ENCODE measurements at regions not wholly inside any gene's neighbourhood (a gene's known extent, or its start where the extent isn't known, plus 50 kb on each side); places are given as distances from the start of the nearest gene placed in this dataset.

DNA sequence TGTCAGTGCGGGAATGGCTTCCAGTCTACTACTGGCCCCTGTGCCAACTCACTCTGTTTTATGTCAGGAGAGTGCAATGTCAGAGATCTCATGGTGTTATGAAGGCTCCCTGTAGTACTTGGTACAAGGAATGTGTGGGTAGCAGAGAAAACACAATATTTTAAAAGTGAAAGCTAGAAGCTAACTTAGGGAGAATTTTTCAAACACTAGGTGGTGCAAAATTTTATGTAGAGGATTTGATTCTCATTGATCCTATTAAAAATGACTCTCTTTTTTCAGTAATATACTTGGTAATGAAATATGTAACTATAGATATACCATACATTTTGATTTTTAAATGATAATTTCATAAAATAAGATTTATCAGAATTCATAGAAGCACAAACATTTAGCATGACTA lies 134.7 kb downstream of the JRKL start:
- Mint-ChIP-seq H3K9me3 (ENCODE audit: unreplicated experiment) (no peaks in the 10 kb centered on the region), H3K36me3 (ENCODE audit: low read depth, unreplicated experiment) (no peaks in the 10 kb centered on the region), H3K4me1 (ENCODE audit: unreplicated experiment) (peaks cover 8% of the 10 kb centered on the region), H3K4me3 (ENCODE audit: unreplicated experiment) (no peak overlapping the region), H3K27me3 (ENCODE audit: unreplicated experiment) (peaks cover 2% of the 10 kb centered on the region), H3K27ac (ENCODE audit: unreplicated experiment) (no peak overlapping the region)
- no peak for DNase-seq (ENCODE audit: low spot score)
- TF ChIP-seq, protein P1, sequence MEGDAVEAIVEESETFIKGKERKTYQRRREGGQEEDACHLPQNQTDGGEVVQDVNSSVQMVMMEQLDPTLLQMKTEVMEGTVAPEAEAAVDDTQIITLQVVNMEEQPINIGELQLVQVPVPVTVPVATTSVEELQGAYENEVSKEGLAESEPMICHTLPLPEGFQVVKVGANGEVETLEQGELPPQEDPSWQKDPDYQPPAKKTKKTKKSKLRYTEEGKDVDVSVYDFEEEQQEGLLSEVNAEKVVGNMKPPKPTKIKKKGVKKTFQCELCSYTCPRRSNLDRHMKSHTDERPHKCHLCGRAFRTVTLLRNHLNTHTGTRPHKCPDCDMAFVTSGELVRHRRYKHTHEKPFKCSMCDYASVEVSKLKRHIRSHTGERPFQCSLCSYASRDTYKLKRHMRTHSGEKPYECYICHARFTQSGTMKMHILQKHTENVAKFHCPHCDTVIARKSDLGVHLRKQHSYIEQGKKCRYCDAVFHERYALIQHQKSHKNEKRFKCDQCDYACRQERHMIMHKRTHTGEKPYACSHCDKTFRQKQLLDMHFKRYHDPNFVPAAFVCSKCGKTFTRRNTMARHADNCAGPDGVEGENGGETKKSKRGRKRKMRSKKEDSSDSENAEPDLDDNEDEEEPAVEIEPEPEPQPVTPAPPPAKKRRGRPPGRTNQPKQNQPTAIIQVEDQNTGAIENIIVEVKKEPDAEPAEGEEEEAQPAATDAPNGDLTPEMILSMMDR (IDR thresholded peaks at IDR 0.05; ENCODE audit: unreplicated experiment), result no peak

DNA sequence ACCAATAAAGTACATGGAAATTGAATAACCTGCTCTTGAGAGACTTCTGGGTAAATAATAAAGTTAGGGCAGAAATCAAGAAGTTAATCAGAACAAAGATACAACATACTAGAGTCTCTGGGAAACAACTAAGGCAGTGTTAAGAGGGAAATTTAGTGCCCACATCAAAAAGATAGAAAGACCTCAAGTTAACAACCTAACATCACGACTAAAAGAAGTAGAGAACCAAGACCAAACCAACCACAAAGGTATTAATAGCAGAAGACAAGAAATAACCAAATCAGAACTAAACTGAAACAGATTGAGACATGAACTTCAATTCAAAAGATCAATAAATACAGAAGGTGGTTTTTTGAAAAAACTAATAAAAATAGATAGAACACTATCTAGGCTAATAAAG lies 140.7 kb downstream of the JRKL start:
- Mint-ChIP-seq H3K36me3 (ENCODE audit: low read depth, unreplicated experiment) (no peaks in the 10 kb centered on the region), H3K4me3 (ENCODE audit: unreplicated experiment) (no peak overlapping the region), H3K27me3 (ENCODE audit: unreplicated experiment) (peaks cover 3% of the 10 kb centered on the region), H3K4me1 (ENCODE audit: unreplicated experiment) (peaks cover 8% of the 10 kb centered on the region), H3K9me3 (ENCODE audit: unreplicated experiment) (no peaks in the 10 kb centered on the region), H3K27ac (ENCODE audit: unreplicated experiment) (no peak overlapping the region)
- TF ChIP-seq, protein P1 (IDR thresholded peaks at IDR 0.05; ENCODE audit: unreplicated experiment), result no peak
- DNase-seq (ENCODE audit: low spot score), result no peak

DNA sequence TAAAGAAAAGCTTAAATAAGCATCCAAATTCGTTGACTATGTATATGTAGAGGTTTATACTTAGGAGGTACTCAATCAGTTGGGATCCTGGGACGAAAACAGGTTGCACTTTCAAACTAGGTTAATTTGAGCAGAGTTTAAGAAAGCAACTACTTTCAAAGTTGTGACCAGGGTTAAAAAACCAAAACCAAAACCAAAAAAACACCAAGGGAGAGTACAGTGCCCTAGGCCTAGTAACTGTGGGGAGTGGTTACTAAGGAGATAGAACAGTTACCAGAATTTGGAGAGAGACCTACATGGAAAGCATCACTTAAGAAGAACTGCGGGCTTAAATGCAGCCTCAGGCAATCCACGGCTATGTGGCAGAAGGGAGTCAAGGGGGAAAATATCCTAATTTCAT lies 148.3 kb downstream of the JRKL start:
- TF ChIP-seq, protein P1 (IDR thresholded peaks at IDR 0.05; ENCODE audit: unreplicated experiment), result no peak
- Mint-ChIP-seq H3K9me3 (ENCODE audit: unreplicated experiment) (no peaks in the 10 kb centered on the region), H3K4me3 (ENCODE audit: unreplicated experiment) (no peak overlapping the region)

DNA sequence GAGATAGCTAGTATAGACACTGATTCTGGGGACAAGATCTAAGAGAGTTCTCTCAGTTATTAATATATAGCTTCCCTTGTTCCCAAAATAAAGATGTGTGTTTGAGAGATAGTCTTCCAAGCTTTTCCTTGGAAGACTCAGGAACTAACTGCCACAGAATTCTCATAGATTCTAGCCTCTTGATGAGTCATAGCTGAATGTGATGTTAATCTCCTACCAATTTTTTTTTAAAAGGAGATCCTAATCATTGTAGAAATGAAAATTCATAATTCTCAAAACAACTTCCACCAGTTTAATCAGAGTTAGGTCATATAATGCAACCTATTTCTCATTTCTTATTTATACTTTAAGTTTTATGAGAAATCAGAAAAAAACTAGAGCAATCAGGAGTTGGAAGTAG lies 148.8 kb downstream of the JRKL start:
- Mint-ChIP-seq H3K4me3 (ENCODE audit: unreplicated experiment) (no peak overlapping the region), H3K27ac (ENCODE audit: unreplicated experiment) (no peak overlapping the region), H3K4me1 (ENCODE audit: unreplicated experiment) (no peaks in the 10 kb centered on the region), H3K27me3 (ENCODE audit: unreplicated experiment) (no peaks in the 10 kb centered on the region), H3K36me3 (ENCODE audit: low read depth, unreplicated experiment) (no peaks in the 10 kb centered on the region), H3K9me3 (ENCODE audit: unreplicated experiment) (no peaks in the 10 kb centered on the region)
- no peak for DNase-seq (ENCODE audit: low spot score)
- TF ChIP-seq, protein P1 (IDR thresholded peaks at IDR 0.05; ENCODE audit: unreplicated experiment), result no peak

More for the DNA sequence above, 148.3 kb downstream of the JRKL start:
- Mint-ChIP-seq H3K27me3 (ENCODE audit: unreplicated experiment) (no peaks in the 10 kb centered on the region), H3K4me1 (ENCODE audit: unreplicated experiment) (no peaks in the 10 kb centered on the region), H3K36me3 (ENCODE audit: low read depth, unreplicated experiment) (no peaks in the 10 kb centered on the region), H3K27ac (ENCODE audit: unreplicated experiment) (no peak overlapping the region)
- DNase-seq (ENCODE audit: low spot score), result no peak

DNA sequence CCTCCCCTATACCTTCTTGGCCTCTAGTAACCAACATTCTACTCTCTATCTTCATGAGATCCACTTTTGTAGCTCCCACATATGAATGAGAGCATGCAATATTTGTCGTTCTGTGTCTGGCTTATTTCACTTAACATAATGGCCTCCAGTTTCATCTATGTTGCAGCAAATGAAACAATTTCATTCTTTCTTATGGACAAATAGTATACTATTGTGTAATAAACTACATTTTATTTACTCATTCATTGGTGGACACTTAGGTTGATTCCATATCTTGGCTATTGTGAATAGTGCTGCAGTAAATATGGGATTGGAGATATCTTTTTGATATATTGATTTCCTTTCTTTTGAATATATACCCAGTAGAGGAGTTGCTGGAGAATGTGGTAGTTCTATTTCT lies 151.1 kb downstream of the JRKL start:
- TF ChIP-seq, protein P1 (IDR thresholded peaks at IDR 0.05; ENCODE audit: unreplicated experiment), result no peak
- no peak for DNase-seq (ENCODE audit: low spot score)
- Mint-ChIP-seq H3K9me3 (ENCODE audit: unreplicated experiment) (no peaks in the 10 kb centered on the region), H3K4me1 (ENCODE audit: unreplicated experiment) (no peaks in the 10 kb centered on the region), H3K27ac (ENCODE audit: unreplicated experiment) (no peak overlapping the region), H3K36me3 (ENCODE audit: low read depth, unreplicated experiment) (no peaks in the 10 kb centered on the region), H3K4me3 (ENCODE audit: unreplicated experiment) (no peak overlapping the region), H3K27me3 (ENCODE audit: unreplicated experiment) (no peaks in the 10 kb centered on the region)
